SK-N-SH treated with all-trans-retinoic acid at 6 μM for 48 hours (cell line): ENCODE measurements at regions not wholly inside any gene's neighbourhood (a gene's known extent, or its start where the extent isn't known, plus 50 kb on each side); places are given as distances from the start of the nearest gene placed in this dataset.

Experiments used
- ISL1 ChIP-seq: fragments of 250-450 bp; sonication (Bioruptor Pico); IDR thresholded peaks from 2 replicates; pipeline ENCODE4 v2.1.2; 2022; ENCODE audit warnings: mild to moderate bottlenecking, moderate library complexity
- RARB ChIP-seq: fragments of 250-450 bp; sonication (Bioruptor Pico); IDR thresholded peaks from 2 replicates; pipeline ENCODE4 v1.8.0; 2021; ENCODE audit warnings: mild to moderate bottlenecking, moderate library complexity
- TSHZ2 ChIP-seq: fragments of 250-450 bp; sonication (Bioruptor Pico); IDR thresholded peaks from 2 replicates; pipeline ENCODE4 v1.5.0; 2020; ENCODE audit warnings: mild to moderate bottlenecking, moderate library complexity
- ZNF565 ChIP-seq: fragments of 450-650 bp; formaldehyde crosslinking; conservative IDR thresholded peaks from 2 replicates; pipeline ENCODE4 v1.5.0; 2020; ENCODE audit warnings: low read depth, mild to moderate bottlenecking, moderate library complexity
- ZNF8 ChIP-seq: fragments of 450-650 bp; formaldehyde crosslinking; IDR thresholded peaks from 2 replicates; pipeline ENCODE4 v1.5.0; 2020; ENCODE audit warnings: mild to moderate bottlenecking, moderate library complexity

- TF ChIP-seq TSHZ2 (CRISPR knock-in tag) (no peak), ZNF565 (CRISPR knock-in tag) (no peak), ZNF8 (CRISPR knock-in tag) (no peak), ISL1 (no peak), RARB (CRISPR knock-in tag) (no peak)
These were observed 64.5 kb upstream of the SLC10A2 start for GRCh38 chr13:103130681-103131210.
